Left ventricle myocardium superior (tissue), 1 donor: ENCODE measurements at regions not wholly inside any gene's neighbourhood (a gene's known extent, or its start where the extent isn't known, plus 50 kb on each side); places are given as distances from the start of the nearest gene placed in this dataset.

Source experiments
- ATAC-seq: fragments of 200-7000 bp; cut with Tn5 transposase; one replicate; pipeline ENCODE4 v1.9.1; 2020; ENCODE audit warnings: mild to moderate bottlenecking, moderate library complexity
- DNase-seq: peaks from one replicate; pipeline ENCODE4 v3.0.0-alpha.2; 2020
- intact Hi-C: fragments of 100-400 bp; cut with micrococcal nuclease; formaldehyde crosslinking; loops from one replicate; pipeline ENCODE4 v1.11.0; 2022
- donor health status: DM: no; HTN: yes; CAD: no; lungs with severe emphysema.

- ATAC-seq (no peak), DNase-seq (no peak)
- intact Hi-C loops = no loop called here
These were observed 504.4 kb downstream of the SATB2 start for GRCh38 chr2:198953328-198953727.

DNA sequence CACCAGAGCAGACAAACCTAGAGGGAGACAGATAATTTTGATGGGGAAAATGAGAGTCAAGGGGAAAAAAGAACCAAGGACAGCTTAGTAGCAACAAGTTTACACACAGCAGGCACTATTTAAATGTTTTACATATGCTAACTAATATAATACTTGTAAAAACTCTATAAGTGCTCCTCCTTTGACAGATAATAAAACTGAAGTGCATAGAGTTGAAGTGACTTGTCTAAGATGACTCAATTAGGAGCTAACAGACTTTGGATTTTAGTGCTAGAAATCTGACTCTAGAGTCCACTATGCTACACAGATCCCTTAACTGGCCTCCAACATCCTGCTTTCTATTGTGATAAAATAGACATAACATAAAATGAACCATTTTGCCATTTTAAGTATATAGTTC is 506.9 kb downstream of the SATB2 start:
- no peak for DNase-seq
- ATAC-seq = no peak
- intact Hi-C loops = no loop called here

GRCh38 chr2:198945496-198945895 is 512.2 kb downstream of the SATB2 start:
- intact Hi-C loops = no loop called here

GRCh38 chr2:198930170-198930569 is 527.6 kb downstream of the SATB2 start:
- intact Hi-C loops = no loop called here
- DNase-seq = no peak
- no peak for ATAC-seq

More at GRCh38 chr2:198945496-198945895, 512.2 kb downstream of the SATB2 start:
- no peak for ATAC-seq
- DNase-seq = no peak

DNA sequence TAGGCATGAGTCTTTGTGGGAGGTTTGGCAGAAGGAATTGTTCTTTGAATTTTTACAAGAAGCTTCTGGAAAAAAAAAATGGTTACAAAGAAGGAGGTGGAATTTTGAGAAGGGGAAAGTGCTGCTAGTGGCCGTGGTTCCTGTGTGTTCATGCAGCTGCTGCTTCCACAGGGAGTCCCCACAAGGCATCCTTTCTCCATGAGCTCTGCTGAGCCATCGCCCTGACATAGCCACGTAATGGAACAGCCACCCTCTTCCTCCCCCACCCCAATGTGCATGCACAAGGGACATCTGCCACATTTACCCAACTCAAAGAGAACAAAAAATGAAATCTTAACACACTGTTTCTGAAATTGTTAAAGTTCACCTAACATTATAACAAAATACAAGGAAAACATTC is 529.7 kb downstream of the SATB2 start:
- ATAC-seq = no peak
- intact Hi-C loops = no loop called here
- no peak for DNase-seq

DNA sequence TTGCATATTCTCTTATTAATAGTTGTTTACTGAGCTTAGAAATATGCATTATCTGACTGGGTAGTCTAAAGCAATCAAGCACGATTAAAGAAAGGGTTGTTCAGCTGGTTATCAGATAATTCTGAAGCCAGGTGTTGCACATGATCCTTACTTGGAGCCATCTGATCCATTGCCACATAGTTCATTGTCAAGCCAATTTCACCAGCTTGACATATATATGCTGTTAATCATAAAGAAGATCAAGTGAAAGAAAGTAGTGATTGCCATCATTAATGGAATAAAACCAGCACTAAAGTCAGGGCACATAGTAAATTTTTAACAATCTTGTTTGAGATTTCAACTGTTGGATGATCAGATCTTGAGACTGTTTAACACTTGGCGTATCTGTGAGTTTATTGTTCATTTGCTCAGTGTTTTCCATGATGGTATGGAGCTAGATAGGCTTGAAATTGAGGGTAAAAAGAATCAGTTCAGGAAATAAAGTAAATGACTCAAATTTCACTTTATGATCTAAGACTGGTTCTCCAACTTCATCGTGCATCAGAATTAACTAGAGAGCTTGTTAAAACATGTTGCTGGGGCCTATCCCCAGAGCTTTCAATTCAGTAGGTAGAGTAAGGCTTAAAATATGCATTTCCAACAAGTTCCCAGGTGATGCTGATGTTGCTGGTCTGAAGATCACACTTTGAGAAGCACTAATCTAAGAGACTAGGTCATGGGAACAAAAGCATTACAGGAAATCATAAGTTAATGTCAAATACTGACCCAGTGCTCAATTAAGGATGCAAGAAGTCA is 539.6 kb downstream of the SATB2 start:
- intact Hi-C loops = no loop called here
- ATAC-seq (no peak), DNase-seq (no peak)

GRCh38 chr2:198917275-198917674 is 540.5 kb downstream of the SATB2 start:
- intact Hi-C loops = no loop called here

GRCh38 chr2:198916548-198917080 is 541.1 kb downstream of the SATB2 start:
- DNase-seq (no peak), ATAC-seq (no peak)
- intact Hi-C loops = no loop called here

More at GRCh38 chr2:198917275-198917674, 540.5 kb downstream of the SATB2 start:
- no peak for DNase-seq
- no peak for ATAC-seq

DNA sequence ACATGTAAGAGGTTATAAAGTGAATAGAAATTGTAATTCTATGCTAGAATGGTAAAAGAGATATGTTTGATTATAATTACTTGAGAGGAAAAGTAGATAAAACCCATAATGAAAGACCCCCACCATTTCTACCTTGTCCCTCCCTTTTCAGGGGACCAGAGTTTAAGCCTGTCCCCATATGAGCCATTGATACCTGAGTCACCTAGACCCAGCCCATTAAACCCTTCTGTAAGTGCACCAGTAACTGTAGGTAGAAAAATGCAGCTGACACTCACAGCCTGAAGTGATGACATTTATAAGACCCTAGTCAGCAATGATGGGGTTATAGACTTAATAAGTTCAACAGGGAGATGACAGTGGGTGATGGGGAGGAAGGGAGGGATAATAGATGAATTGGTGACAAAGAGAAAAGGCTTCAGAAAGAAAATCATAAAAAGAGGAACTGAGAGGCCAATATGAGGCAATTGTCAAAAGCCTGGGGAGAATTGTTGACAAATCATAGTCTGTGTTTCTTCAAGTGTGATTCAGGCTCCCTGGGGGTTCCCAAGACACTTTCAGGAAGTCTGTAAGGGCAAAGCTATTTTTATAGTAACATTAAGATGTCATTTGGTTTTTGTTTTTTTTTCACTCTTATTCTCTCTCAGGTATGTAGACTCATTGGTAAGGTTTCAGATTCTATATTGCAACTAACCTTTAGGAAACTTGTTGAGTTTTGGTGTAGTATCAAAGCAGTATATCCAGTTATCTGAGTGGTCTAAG is 544.2 kb downstream of the SATB2 start:
- no peak for DNase-seq
- intact Hi-C loops = no loop called here
- no peak for ATAC-seq

- ATAC-seq = no peak
- intact Hi-C loops = no loop called here
- DNase-seq = no peak
These were observed 548.0 kb downstream of the SATB2 start for GRCh38 chr2:198909525-198910267.

DNA sequence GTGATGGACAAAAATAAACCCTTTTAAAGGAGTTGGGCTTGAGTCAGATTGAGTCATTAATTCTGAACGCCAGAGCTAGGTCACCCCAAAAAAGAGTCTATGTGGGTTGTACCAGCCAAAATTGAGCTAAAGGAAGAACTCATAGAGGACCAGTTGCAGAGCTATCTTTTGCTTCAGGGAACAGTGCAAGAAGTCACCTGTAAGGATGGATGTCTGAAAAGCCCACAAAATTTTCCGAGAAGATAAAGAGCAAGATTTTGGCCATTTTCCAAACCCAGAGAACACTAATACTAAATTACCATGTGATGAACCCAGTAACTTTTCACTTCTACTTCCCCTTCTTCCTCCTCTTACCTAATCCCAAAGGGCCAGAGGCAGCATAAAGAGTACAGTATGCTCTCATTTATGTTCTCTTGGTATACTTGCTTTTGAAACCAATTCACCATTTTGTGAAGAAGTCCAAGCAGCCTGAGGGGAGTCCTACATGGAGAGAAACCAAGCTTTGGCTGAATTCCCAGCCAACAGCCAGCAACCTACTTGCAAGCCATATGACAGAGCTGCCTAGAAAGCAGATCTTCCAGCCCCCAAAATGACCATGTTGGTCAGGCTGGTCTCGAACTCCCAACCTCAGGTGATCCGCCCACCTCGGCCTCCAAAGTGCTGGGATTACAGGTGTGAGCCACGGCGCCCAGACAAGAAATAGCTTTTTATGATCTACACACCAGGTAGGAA is 551.7 kb downstream of the SATB2 start:
- DNase-seq (no peak), ATAC-seq (no peak)
- intact Hi-C loops = no loop called here

- no peak for ATAC-seq
- no peak for DNase-seq
- intact Hi-C loops = no loop called here
These were observed 555.8 kb downstream of the SATB2 start for GRCh38 chr2:198901894-198902293.

GRCh38 chr2:198900141-198900540 is 557.6 kb downstream of the SATB2 start:
- ATAC-seq = no peak
- no peak for DNase-seq
- intact Hi-C loops = no loop called here

- intact Hi-C loops = no loop called here
- DNase-seq (no peak), ATAC-seq (no peak)
These were observed 567.2 kb downstream of the SATB2 start for GRCh38 chr2:198890490-198890889.

GRCh38 chr2:198883604-198884003 is 574.1 kb downstream of the SATB2 start:
- ATAC-seq (no peak), DNase-seq (no peak)
- intact Hi-C loops = no loop called here

GRCh38 chr2:198880986-198881385 is 576.8 kb downstream of the SATB2 start:
- DNase-seq = no peak
- intact Hi-C loops = no loop called here
- ATAC-seq = no peak

DNA sequence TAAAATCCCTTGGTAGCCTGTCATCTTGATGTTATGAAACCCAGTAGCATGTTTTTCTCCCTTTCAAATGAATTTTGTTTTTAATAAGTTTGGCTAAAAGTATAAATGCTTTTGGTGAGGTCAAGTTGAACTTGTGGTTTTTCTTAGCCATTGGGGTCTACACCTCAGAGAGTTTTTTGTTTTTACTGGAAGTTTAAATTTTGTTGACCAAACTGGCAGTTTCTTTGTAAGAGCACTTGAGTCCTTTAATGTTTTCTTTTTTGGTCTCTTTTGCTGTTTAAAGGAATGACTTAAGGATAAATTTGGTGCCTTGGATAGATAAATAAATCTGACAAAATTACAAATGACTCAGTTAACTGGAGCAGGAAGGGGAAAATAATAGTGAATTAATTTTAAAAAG is 577.3 kb downstream of the SATB2 start:
- DNase-seq (no peak), ATAC-seq (no peak)
- intact Hi-C loops = no loop called here

- no peak for ATAC-seq
- intact Hi-C loops = no loop called here
- no peak for DNase-seq
These were observed 583.3 kb downstream of the SATB2 start for GRCh38 chr2:198874472-198874858.
